Fibroblast of lung (primary cell): ENCODE measurements at regions not wholly inside any gene's neighbourhood (a gene's known extent, or its start where the extent isn't known, plus 50 kb on each side); places are given as distances from the start of the nearest gene placed in this dataset.

ENCODE experiments used
- EZH2 ChIP-seq: IDR thresholded peaks from 2 replicates; pipeline ENCODE4 v1.5.1; 2012; ENCODE audit warnings: low read length, control low read depth, mild to moderate bottlenecking; ENCODE audit errors: missing control alignments
- TF ChIP-seq, protein P1 (sequence below), 2 donors: IDR thresholded peaks in 1 of 2; conservative IDR thresholded peaks in 1 of 2; 1 replicate in 1 of 2; 2 replicates in 1 of 2; pipeline ENCODE4 v1.5.1; 2011 to 2012; ENCODE audit warnings: low read length in 2 of 2, control low read depth in 1 of 2, inconsistent platforms in 1 of 2, low read depth in 1 of 2, mild to moderate bottlenecking in 1 of 2

DNA sequence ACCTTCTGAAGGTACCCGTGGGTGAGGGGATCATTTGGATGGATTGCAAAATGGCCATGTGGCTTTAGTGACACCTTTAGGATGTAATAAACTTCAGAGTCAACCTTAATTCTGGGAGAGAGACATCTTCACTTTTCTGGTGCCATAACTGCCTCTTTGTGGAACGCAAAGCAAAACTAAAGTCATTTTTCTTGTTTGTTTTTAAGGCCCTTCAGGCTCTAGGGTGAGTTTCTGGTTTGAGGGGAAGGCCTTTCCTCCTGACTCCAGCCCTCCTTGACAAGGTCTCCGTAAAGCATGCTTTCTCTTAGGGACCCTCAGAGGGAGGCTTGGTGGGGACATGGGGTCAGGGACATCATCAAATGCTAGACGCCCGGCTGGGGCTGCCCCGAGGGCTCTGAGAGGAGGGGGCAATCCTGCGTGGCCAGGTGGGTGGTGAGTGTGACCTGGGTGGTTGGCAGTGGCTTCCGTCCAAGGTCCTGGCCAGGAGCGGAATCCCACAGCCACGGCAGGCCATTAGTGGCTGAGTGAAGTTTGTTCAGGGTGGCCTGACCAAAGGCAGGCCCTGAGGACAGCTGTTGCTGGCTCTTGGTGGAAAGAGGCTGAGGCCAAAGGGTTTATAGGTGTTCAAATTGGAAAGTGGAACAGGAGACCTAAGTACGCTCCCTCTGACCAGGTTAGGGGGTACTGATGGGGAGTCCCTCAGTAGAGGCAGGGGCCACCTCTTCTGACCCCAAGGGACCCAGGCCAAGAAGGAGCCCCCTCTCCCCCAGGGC, 112.2 kb downstream of the METRNL start:
- TF ChIP-seq, protein P1, sequence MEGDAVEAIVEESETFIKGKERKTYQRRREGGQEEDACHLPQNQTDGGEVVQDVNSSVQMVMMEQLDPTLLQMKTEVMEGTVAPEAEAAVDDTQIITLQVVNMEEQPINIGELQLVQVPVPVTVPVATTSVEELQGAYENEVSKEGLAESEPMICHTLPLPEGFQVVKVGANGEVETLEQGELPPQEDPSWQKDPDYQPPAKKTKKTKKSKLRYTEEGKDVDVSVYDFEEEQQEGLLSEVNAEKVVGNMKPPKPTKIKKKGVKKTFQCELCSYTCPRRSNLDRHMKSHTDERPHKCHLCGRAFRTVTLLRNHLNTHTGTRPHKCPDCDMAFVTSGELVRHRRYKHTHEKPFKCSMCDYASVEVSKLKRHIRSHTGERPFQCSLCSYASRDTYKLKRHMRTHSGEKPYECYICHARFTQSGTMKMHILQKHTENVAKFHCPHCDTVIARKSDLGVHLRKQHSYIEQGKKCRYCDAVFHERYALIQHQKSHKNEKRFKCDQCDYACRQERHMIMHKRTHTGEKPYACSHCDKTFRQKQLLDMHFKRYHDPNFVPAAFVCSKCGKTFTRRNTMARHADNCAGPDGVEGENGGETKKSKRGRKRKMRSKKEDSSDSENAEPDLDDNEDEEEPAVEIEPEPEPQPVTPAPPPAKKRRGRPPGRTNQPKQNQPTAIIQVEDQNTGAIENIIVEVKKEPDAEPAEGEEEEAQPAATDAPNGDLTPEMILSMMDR (conservative IDR thresholded peaks at IDR 0.05 in 1 of 2, IDR thresholded peaks at IDR 0.05 in 1 of 2; ENCODE audit: low read depth in 1 of 2, low read length in 2 of 2) = no peak
- TF ChIP-seq EZH2 = no peak
